IPS DF 6.9 (cell line): ENCODE measurements at regions not wholly inside any gene's neighbourhood (a gene's known extent, or its start where the extent isn't known, plus 50 kb on each side); places are given as distances from the start of the nearest gene placed in this dataset.

ENCODE experiments used
- DNase-seq: peaks from one replicate; pipeline ENCODE4 v3.0.0-alpha.2; 2013; ENCODE audit warnings: low read depth, low spot score
- H3K27ac ChIP-seq: one replicate; pipeline ENCODE4 v1.5.1; 2013; ENCODE audit warnings: low read length, control low read depth
- H3K27me3 ChIP-seq: 2 replicates; pipeline ENCODE4 v1.6.1; 2013; ENCODE audit warnings: mild to moderate bottlenecking, low read length; ENCODE audit not compliant: control insufficient read depth, insufficient read depth
- H3K36me3 ChIP-seq: 2 replicates; pipeline ENCODE4 v1.6.1; 2013; ENCODE audit warnings: low read length; ENCODE audit not compliant: control insufficient read depth, insufficient read depth
- H3K4me1 ChIP-seq: 2 replicates; pipeline ENCODE4 v1.6.1; 2013; ENCODE audit warnings: low read length; ENCODE audit not compliant: control insufficient read depth, insufficient read depth
- H3K4me3 ChIP-seq: 2 replicates; pipeline ENCODE4 v1.5.1; 2013; ENCODE audit warnings: mild to moderate bottlenecking, low read length
- H3K9me3 ChIP-seq: 2 replicates; pipeline ENCODE4 v1.6.1; 2013; ENCODE audit warnings: low read length, inconsistent platforms; ENCODE audit not compliant: control insufficient read depth, insufficient read depth
- WGBS: extraction: QIAGEN DNeasy Blood & Tissue Kit; methylation state at CpG from one replicate; pipeline ENCODE4 v1.1.7; 2013; ENCODE audit warnings: mixed read lengths, missing lambda C conversion rate; ENCODE audit not compliant: insufficient read length, insufficient coverage; 5-methylcytosine and 5-hydroxymethylcytosine counted together

DNA sequence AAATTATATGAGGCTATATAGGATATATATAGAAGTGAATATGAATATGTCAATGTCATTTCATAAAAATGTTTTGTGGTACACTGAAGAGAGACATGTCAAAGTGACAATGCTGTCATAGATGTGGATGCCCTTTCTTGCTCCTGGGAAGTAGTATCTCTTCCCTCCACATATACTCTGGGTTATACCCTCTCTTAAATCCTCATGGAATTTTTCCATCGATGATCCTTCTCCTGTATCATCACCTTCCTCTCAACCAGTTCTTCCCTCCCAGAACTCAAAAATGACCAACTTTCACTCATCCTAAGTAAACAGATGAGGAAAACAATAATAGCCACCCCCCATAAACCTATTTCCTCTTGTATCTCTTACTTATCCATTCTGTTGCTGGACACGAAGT is 351.5 kb downstream of the USP25 start:
- H3K36me3 ChIP-seq = no peaks in the 10 kb centered on the region
- no peaks in the 10 kb centered on the region for H3K9me3 ChIP-seq
- DNase-seq = no peak
- WGBS = no CpG with 5 or more reads among the region's 2 CpGs
- H3K4me3 ChIP-seq = no peak overlapping the region
- no peaks in the 10 kb centered on the region for H3K4me1 ChIP-seq
- no peak overlapping the region for H3K27ac ChIP-seq
- H3K27me3 ChIP-seq = no peaks in the 10 kb centered on the region

DNA sequence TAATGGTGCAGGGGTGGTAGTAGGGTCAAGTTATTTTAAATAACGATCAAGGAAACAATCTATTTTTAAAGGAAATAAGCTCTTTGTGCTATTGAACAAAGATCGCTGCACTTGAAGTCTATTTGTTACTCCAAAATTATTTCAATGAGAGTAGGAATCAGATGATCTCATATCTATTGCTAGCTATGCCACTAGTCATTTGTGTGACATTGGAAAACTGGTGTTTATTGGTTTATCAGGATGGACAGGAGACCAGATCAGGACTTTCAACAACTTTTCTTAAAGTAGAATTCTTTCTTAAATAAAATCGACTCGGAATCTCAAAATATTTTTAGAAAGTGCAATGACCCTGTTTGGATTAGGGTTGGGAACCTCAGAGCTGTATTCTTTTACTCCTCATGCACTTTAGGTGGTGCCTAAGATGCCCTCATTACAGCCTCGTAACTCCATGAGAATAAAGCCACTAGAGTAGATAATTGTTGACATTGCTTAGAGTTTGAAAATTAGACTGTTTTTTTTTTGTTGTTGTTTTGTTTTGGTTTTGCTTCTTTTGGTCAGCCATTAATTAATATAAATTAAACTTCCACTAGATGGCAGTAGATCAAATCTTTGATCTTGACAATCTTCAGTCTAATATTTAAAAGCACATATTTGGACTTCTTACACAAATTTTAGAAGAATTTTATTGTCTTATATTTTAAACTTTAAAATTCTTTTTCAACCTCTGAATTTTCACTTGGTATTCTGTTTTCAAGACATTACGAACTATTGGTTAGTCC is 352.4 kb downstream of the USP25 start:
- WGBS = no CpG with 5 or more reads among the region's 6 CpGs

DNA sequence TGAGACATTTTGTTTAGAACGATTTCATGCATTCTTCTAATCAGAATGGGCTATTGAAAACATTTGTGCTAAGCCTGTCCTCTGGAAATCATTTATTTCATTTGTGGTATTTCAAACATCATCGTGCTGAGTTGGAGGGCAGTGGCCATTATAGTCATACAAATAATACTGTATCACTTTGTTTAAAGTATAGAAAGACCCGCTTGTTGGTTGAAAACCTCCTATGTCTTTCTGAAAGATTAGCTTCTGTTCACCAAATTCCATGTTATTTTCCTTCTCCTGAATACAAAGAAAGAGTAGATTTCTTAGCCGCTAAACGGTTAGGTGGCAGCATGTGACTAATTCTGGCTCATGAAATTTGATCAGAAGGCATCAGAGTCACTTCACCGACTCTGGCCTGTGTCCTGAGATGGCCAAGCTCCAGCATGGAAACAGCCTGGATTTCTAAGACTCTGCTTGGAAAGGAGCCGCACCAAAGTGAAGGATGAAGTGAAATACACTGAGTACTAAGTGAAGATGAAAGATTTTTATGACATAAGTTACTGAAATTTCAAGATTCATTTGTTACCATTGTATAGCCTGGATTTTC is 355.1 kb downstream of the USP25 start:
- Histone ChIP-seq H3K27me3 (no peaks in the 10 kb centered on the region), H3K4me3 (no peak overlapping the region), H3K36me3 (no peaks in the 10 kb centered on the region), H3K27ac (no peak overlapping the region), H3K9me3 (no peaks in the 10 kb centered on the region), H3K4me1 (no peaks in the 10 kb centered on the region)
- DNase-seq = no peak
- WGBS = no CpG with 5 or more reads among the region's 7 CpGs

More for the DNA sequence above, 352.4 kb downstream of the USP25 start:
- no peak overlapping the region for H3K4me3 ChIP-seq
- H3K27ac ChIP-seq = no peak overlapping the region
- no peaks in the 10 kb centered on the region for H3K36me3 ChIP-seq
- no peaks in the 10 kb centered on the region for H3K27me3 ChIP-seq
- no peak for DNase-seq
- no peaks in the 10 kb centered on the region for H3K4me1 ChIP-seq
- no peaks in the 10 kb centered on the region for H3K9me3 ChIP-seq

DNA sequence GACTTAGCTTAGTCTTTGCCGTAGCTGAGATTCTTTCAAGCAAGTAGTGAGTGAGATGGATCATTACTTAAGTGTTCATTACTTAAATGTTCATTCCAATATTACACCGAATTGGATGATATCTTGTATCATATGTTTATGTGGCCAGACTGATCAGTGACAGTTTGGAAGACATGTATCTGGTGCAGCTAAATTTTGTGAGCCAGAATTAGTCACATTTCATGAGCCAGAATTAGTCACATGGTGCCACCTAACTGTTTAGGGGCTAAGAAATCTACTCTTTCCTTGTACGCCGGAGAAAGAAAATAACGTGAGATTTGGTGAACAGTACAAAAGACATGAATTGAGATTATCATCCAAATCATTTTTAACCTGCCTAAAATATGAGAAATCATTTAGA is 355.6 kb downstream of the USP25 start:
- Histone ChIP-seq H3K27me3 (no peaks in the 10 kb centered on the region), H3K36me3 (no peaks in the 10 kb centered on the region), H3K4me3 (no peak overlapping the region), H3K4me1 (no peaks in the 10 kb centered on the region), H3K27ac (no peak overlapping the region), H3K9me3 (no peaks in the 10 kb centered on the region)
- WGBS = no CpG with 5 or more reads among the region's 5 CpGs
- no peak for DNase-seq

DNA sequence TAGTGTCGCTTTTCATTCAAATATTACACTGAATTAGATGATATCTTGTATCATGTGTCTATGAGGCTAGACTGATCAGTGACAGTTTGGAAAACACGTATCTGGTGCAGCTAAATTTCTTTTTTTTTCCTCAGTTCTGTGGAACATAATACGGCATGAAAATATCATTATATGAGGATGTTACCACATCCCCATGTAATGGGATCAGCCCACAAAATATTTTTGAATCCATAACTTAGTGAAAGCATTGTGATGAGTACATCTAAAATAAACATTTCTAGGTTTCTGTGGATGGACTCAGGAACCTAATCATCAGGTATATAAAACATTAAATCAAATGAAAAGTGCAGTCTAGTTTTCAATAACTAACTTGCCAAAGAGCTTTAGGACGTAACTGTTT is 356.3 kb downstream of the USP25 start:
- no peaks in the 10 kb centered on the region for H3K4me1 ChIP-seq
- H3K27ac ChIP-seq = no peak overlapping the region
- H3K36me3 ChIP-seq = no peaks in the 10 kb centered on the region
- DNase-seq = no peak
- no peaks in the 10 kb centered on the region for H3K27me3 ChIP-seq
- no CpG with 5 or more reads among the region's 4 CpGs for WGBS
- H3K9me3 ChIP-seq = no peaks in the 10 kb centered on the region
- no peak overlapping the region for H3K4me3 ChIP-seq

DNA sequence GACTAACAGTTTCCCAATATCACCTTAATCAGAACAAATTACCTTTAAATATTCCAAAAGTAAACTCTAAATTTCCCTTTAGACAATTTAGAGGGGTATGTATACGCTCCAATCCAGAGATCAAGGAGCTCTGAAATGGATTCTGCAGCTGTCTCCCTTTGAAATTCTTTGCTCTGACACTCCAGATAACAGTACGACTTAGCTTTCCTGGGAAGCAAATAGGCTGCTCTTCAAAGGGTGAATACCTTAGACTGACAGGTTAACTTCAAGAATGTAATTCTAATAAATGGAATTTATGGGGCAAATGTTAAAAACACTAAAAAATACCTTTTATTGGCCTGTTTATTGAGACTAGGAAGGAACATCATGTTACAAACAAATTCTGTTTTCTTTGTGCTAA is 357.2 kb downstream of the USP25 start:
- DNase-seq = no peak
- WGBS = no CpG with 5 or more reads among the region's 2 CpGs
- Histone ChIP-seq H3K4me3 (no peak overlapping the region), H3K9me3 (no peaks in the 10 kb centered on the region), H3K27me3 (no peaks in the 10 kb centered on the region), H3K36me3 (no peaks in the 10 kb centered on the region), H3K27ac (no peak overlapping the region), H3K4me1 (no peaks in the 10 kb centered on the region)

DNA sequence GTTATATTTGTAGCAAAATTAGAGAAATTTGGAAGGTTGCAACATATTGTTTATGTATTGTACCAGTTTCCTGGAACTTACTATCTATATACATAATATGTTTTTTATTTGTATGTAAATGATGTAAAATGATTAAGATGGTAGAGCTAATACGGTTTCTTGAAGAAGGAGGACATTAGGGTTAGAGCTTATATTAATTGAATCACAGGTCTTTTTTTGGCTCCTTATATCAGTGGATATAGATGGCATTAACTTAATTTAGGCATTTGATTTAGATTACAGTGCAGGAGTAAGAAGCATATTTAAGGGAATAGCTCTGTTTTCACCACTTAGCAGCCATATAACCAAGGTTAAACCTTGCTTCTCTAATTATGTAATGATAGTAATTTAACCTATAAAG is 357.7 kb downstream of the USP25 start:
- no peak overlapping the region for H3K4me3 ChIP-seq
- H3K27me3 ChIP-seq = no peaks in the 10 kb centered on the region
- no peak for DNase-seq
- 100% methylated on average over 1 of the region's 1 CpG for WGBS
- H3K36me3 ChIP-seq = no peaks in the 10 kb centered on the region
- no peaks in the 10 kb centered on the region for H3K4me1 ChIP-seq
- no peak overlapping the region for H3K27ac ChIP-seq
- H3K9me3 ChIP-seq = no peaks in the 10 kb centered on the region

DNA sequence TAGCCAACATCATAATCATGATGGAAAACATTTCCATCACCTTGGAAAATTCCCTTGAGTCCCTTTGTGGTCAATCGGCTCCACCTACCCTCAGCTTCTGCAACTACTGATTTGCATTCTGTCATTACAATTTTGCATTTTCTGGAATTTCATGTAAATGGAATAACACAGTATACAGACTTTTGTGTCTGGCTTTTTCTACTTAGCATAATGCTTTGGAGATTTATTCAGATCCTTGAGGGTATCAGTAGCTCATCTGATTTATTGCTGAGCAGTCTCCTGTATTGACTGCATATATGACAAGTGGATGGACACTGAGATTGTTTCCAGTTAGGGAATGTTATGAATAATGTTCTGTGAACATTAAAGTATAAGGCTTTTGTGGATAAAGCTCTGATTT is 358.3 kb downstream of the USP25 start:
- Histone ChIP-seq H3K9me3 (no peaks in the 10 kb centered on the region), H3K4me1 (no peaks in the 10 kb centered on the region), H3K4me3 (no peak overlapping the region), H3K36me3 (no peaks in the 10 kb centered on the region), H3K27me3 (no peaks in the 10 kb centered on the region), H3K27ac (no peak overlapping the region)
- WGBS = no CpG with 5 or more reads among the region's 1 CpG
- no peak for DNase-seq

DNA sequence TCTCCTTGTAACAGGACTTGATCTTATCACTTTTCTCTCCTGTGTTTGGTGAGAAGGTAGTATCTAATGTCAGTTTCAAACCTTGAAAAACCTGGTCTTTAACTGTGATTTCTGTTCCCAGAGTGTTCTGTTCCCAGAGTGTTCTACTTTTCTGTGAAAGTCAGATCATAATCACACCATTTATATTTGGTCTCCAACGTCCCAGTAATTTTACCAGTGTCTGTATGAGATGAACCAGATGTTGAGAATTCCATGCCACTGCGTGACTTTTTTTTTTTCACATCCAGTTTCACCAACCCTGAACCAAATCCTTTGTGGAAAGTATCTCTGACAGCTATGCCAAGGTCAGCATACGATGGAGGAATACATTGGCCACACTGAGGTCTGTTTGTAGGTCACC is 365.2 kb downstream of the USP25 start:
- H3K27me3 ChIP-seq = no peaks in the 10 kb centered on the region

DNA sequence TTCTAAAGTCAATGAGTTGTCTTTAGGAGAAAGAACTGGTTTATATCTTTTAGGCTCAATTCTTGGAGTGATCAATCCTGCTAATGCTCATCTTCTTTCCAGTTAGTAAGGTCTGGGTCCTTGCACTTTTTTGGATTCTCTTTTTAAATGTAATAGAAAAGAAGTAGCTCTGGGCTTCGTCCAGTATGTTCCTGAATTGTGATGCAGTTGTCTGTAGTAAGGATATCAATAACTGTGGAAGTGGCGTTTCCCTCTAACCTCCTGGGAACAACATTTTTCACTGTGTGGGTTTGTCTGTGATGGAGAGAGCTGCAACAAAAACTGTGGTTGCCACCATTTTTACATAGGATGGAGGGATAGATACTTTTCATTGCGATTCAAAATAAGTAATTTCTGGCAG is 367.2 kb downstream of the USP25 start:
- no peaks in the 10 kb centered on the region for H3K9me3 ChIP-seq
- no peak overlapping the region for H3K27ac ChIP-seq
- H3K4me3 ChIP-seq = no peak overlapping the region
- H3K4me1 ChIP-seq = no peaks in the 10 kb centered on the region
- no CpG with 5 or more reads among the region's 3 CpGs for WGBS
- H3K36me3 ChIP-seq = no peaks in the 10 kb centered on the region; the same call in 1 of the 2 replicates
- no peak for DNase-seq
- no peaks in the 10 kb centered on the region for H3K27me3 ChIP-seq

More for the DNA sequence above, 365.2 kb downstream of the USP25 start:
- Histone ChIP-seq H3K4me1 (no peaks in the 10 kb centered on the region), H3K4me3 (no peak overlapping the region), H3K36me3 (no peaks in the 10 kb centered on the region; the same call in 1 of the 2 replicates), H3K9me3 (no peaks in the 10 kb centered on the region), H3K27ac (no peak overlapping the region)
- WGBS = no CpG with 5 or more reads among the region's 3 CpGs
- no peak for DNase-seq

DNA sequence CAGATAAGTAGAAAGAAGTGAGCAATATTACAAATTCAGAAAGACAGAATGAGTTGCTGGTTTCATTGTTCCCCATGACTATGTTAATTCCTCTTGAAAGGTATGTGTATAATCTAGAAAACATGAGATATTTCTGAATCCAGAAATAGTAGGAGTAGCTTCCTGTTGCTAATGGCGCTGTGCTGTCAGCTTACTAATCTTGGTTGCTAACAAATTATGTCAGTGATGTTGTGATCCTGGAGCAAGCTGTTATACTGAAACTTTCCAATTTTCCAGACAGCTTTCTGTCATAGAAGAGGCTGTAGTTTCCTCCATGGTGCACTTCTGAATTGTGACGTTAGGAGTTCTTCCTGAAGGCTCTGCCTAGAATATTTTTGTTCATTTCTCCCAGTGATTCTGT is 372.3 kb downstream of the USP25 start:
- H3K4me1 ChIP-seq = no peaks in the 10 kb centered on the region
- no peaks in the 10 kb centered on the region for H3K27me3 ChIP-seq
- H3K27ac ChIP-seq = no peak overlapping the region
- H3K9me3 ChIP-seq = no peaks in the 10 kb centered on the region
- no peak overlapping the region for H3K4me3 ChIP-seq
- DNase-seq = no peak
- H3K36me3 ChIP-seq = no peaks in the 10 kb centered on the region
- no CpG with 5 or more reads among the region's 2 CpGs for WGBS
